GM19372 (cell line): ENCODE measurements at regions not wholly inside any gene's neighbourhood (a gene's known extent, or its start where the extent isn't known, plus 50 kb on each side); places are given as distances from the start of the nearest gene placed in this dataset.
"Not testable (repeated sequence)": the region's sequence is repeated elsewhere in the genome, so short reads cannot be mapped to it uniquely, and the experiment has no call there.

ENCODE experiments used
- ATAC-seq: cut with Tn5 transposase; IDR thresholded peaks from one replicate; pipeline ENCODE4 v1.9.1; 2021; ENCODE audit warnings: mild to moderate bottlenecking, low read depth, moderate library complexity; ENCODE audit not compliant: unreplicated experiment

DNA sequence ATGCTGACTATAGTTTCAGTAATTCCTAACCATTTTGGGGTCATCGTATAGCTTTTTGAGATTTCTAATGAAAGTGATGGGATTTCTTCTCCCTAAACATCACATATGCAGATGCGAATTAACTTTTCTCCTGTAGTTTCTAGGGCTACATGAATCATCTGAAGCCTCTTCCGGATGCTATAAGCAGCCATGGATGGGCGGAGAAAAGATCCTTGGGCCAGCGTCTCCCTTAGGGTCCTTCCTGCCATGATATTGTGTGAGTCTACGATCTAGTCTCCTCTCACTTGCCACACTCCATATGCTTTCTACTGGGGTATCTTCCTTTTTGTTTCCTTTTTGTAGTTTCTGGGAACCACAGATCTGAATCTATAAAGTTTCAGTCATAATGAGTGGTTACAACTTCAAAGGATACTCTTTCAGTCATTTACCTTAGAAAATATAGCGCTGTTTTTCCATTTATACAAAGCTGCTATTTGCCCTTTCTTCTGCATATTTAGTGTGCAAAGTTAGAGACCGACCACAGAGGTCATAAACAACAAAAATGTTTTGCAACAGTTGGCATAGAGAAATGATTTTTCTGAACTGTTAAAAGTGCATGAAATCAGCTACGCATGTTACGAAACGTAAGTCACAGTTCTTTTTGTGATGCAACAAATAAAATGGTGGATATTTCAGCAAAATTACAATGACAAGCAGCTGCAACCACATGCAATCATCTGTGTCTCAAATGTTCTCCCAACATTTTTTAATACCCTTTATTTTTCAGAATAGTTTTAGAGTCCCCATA, 396.2 kb upstream of the SLC35B3 start:
- no peak for ATAC-seq

DNA sequence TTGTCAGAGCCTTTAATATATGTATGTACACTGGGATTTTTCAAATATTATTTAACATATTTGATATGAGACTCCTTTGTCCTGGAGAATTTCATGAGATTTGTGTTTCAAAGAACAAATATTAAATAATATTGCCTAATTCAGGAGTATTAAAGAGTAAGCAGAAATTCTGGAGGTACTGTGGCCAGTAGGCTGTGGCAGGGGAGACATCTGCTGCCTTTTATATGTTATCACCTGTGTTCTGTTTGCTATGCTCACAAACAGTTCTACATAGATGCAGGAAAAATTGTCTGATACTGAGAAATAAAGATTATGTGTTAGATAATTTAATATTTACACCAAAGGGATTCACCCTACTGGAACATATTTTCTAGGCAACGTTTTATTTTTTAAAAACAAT, 395.4 kb upstream of the SLC35B3 start:
- ATAC-seq = no peak

DNA sequence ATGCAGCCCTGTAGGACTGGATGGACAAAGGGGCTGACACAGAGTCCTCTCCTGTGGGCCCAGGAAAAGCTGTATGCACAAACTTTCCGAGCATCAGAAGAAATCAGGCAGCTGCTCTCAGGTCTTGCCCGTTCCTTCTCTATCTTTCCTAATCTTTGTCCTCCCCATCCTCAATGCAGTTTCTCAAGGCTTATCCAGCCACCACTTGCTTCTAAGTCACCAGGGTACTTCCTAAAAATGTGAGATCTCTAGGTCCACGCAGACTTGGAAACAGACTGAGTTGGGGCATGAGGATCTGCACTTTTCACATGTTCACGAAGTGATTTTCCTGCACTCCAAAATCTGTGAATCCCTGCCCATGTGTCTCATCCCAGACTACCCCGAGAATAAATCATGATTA, 394.5 kb upstream of the SLC35B3 start:
- no peak for ATAC-seq

GRCh38 chr6:8829296-8829695, 394.0 kb upstream of the SLC35B3 start:
- ATAC-seq = no peak

DNA sequence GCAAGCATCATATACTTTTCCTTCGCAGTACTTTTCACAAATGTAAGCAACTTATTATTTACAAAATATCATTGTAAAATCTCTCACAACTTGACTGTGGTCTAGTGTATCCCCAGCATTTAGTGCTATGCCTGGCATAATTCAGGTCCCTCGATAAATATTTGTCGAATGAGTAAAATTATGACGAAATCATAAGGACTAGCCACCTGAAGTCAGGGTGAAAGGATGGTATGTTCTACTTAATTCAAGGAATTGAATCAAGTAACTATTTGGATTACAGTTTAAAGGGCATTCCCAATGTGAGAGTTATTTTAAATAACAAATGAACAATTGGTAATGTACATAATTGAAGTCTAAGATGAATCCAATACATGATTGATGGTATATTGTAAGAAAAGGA, 393.0 kb upstream of the SLC35B3 start:
- ATAC-seq = no peak

GRCh38 chr6:8825726-8826125, 390.4 kb upstream of the SLC35B3 start:
- ATAC-seq = no peak

- ATAC-seq = no peak
These were observed 386.6 kb upstream of the SLC35B3 start for GRCh38 chr6:8821981-8822381.

- ATAC-seq = no peak
These were observed 385.0 kb upstream of the SLC35B3 start for GRCh38 chr6:8820313-8820712.

GRCh38 chr6:8819446-8819845, 384.1 kb upstream of the SLC35B3 start:
- no peak for ATAC-seq

DNA sequence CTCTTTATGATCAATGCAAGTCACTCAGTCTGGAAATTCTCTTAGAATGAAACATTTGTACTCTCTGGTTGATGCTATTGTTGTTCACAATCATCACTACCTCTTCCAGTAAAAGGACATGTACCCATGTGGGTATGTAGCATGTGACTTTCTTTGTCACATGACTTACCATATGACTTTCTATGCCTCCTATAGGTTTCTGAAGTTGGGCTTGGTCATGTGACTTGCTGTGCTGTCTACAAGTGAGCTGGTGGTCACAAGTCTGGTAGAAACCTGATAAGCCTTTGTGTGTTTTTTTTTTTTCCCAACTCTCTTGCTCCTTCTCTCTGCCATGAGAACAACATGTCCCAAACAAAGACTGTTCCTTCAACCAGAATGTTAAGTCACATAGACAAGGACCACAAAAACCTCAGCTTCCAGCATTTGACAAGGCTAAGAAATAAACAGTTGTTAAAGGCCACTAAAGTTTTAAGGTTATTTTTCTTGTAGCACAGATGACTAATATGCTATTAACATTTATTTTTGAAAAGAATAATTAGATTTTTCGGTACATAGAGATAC, 379.2 kb upstream of the SLC35B3 start:
- ATAC-seq = no peak

- no peak for ATAC-seq
These were observed 375.0 kb upstream of the SLC35B3 start for GRCh38 chr6:8810325-8810724.

GRCh38 chr6:8809662-8810061, 374.3 kb upstream of the SLC35B3 start:
- ATAC-seq = no peak

DNA sequence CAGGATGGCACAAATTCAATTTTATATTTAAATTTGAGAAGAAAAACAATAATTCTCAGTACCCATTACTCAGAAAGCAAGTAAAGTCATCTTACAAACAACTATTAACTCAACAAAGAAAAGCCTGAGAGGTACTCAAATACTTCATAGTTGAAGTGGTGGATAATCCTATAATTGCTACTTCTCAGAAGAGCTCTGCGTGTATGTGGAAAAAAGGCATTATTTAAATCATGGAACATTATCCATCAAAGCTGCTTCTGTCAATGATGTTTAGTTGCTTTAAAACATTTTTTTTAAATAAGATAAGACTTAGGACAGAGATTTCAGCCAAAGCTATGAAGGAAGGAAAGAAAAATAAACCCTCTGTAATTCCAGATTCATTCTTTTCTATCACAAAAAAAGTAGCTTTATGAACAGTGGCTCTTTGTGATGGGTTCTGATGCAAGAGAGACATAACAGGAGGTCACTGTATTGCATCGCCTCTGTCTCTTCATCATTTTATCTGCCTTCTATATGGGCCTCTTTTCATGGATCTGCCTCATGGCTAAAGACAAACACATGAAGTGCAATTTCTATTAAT, 367.9 kb upstream of the SLC35B3 start:
- no peak for ATAC-seq

GRCh38 chr6:8802397-8802796, 367.1 kb upstream of the SLC35B3 start:
- not testable (repeated sequence) for ATAC-seq

DNA sequence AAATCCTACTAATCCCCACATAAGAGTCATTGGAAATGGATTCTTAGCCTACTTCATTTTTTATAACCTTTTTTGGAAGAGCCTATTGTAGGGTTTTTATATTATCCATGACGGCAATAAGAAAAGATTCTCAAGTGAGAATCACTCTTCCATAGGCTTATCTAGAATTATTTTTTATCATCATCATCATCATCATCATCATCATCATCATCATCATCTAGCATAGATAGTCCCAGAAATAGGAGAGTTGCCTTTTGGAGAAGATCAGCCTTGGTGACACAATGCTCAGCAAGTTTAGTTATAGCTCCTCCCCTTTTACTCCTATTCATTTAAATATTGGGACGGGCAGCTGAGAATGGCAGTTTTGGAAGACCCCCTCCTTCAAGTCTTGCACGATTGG, 359.1 kb upstream of the SLC35B3 start:
- no peak for ATAC-seq

DNA sequence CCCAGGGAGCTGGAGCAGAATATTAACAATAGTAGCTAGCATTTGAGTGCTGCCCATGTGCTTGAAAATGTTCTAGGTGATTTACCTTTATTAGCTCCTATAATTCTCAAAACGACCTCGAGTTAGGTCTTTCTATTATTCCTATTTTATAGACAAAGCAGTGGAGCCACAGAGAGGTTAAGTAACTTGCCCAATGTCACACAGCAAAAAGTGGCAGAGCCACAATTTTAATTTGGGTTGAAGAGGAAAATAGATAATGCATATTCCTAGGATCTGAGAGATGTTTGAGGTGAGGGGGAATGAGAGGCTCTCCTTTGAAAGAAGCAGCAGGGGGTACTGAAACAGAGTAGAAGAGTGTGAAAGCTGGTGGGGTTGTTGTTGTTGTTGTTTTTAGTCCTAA, 354.5 kb upstream of the SLC35B3 start:
- no peak for ATAC-seq

DNA sequence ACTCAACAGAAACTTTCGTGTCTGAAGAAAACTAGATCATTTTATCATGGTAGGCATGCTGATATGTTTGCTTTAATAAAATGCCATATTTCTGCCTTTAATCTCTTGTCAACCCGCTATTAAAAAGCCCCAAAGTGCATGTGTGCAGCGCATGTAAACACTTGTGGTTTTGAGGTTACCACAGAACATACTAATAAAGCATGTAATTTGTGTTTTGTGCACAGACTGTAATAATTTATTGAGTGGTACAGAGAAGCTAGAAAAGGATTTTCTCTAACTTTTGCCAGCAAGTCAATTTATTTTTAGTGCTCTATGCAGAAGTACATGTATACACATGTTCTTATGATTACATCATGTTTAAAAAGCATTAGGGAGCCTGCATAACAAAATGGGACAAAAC, 349.9 kb upstream of the SLC35B3 start:
- ATAC-seq = no peak

GRCh38 chr6:8783191-8783590, 347.8 kb upstream of the SLC35B3 start:
- ATAC-seq = no peak

GRCh38 chr6:8780653-8781052, 345.3 kb upstream of the SLC35B3 start:
- no peak for ATAC-seq

- ATAC-seq = no peak
These were observed 329.4 kb upstream of the SLC35B3 start for GRCh38 chr6:8764733-8765132.

- no peak for ATAC-seq
These were observed 325.6 kb upstream of the SLC35B3 start for GRCh38 chr6:8760951-8761350.

GRCh38 chr6:8758412-8758811, 323.1 kb upstream of the SLC35B3 start:
- no peak for ATAC-seq
